ENCODE measurements at regions not wholly inside any gene's neighbourhood (a gene's known extent, or its start where the extent isn't known, plus 50 kb on each side); places are given as distances from the start of the nearest gene placed in this dataset.

GRCh38 chr1:73065339-73066041 is 783.2 kb upstream of the NEGR1 start:
- CTCF ChIA-PET = interaction anchor here (1.1 kb wide), 1 partner anchor 36 kb away, joined by 3 read pairs; no protein-coding TSS in a partner anchor
- TF ChIP-seq POLR2A (IDR thresholded peaks at IDR 0.05; ENCODE audit: low read depth, low read length) (no peak), CTCF (IDR thresholded peaks at IDR 0.05; ENCODE audit: extremely low read depth in 1 of 2, insufficient read depth in 1 of 2, low read depth in 1 of 2, low read length in 2 of 2) (no peak)
- FAIRE-seq = no peak
- Histone ChIP-seq H2AFZ (ENCODE audit: low read depth, low read length) (no peak overlapping the region), H3K9me1 (replicated peaks; ENCODE audit: control insufficient read depth, extremely low read depth, insufficient read depth, low read length) (no peaks in the 10 kb centered on the region), H4K20me1 (replicated peaks; ENCODE audit: control insufficient read depth, extremely low read depth, insufficient read depth, low read length) (no peaks in the 10 kb centered on the region), H3K9ac (replicated peaks; ENCODE audit: extremely low read depth, insufficient read depth, low read length) (no peak overlapping the region), H3K4me1 (ENCODE audit: control insufficient read depth, extremely low read depth, insufficient read depth, low read length) (no peaks in the 10 kb centered on the region), H3K4me3 (replicated peaks in 1 of 3; ENCODE audit: insufficient read depth in 1 of 3, low read depth in 1 of 3, low read length in 3 of 3) (no peak overlapping the region), H3K79me2 (ENCODE audit: control insufficient read depth, insufficient read depth, low read length) (no peaks in the 10 kb centered on the region), H3K27me3 (ENCODE audit: control insufficient read depth in 2 of 2, insufficient read depth in 2 of 2, low read length in 2 of 2) (no peaks in the 10 kb centered on the region), H3K36me3 (ENCODE audit: control insufficient read depth in 2 of 2, extremely low read depth in 1 of 2, insufficient read depth in 2 of 2, low read length in 2 of 2) (no peaks in the 10 kb centered on the region), H3K9me3 (replicated peaks; ENCODE audit: control insufficient read depth, insufficient read depth, low read length) (no peaks in the 10 kb centered on the region), H3K27ac (ENCODE audit: insufficient read depth, low read depth, low read length) (no peak overlapping the region), H3K4me2 (ENCODE audit: insufficient read depth, low read length) (no peak overlapping the region)
- dilution Hi-C loops (cut with MboI; ENCODE audit: extremely low pct_ligation_motif_present, low sequenced_read_pairs) = no loop called here
- intact Hi-C loops (cut with micrococcal nuclease) = no loop called here
- POLR2A ChIA-PET = no interaction called here
- no peak for DNase-seq (ENCODE audit: low read depth, low spot score)
- BruUV-seq (replicated peaks) = no TSS peak

- DNase-seq (ENCODE audit: low read depth, low spot score) = no peak
- FAIRE-seq = no peak
- BruUV-seq (replicated peaks) = no TSS peak
- ChIA-PET CTCF (no interaction called here), POLR2A (no interaction called here)
- no peaks in the 10 kb centered on the region for H3K36me3 ChIP-seq (ENCODE audit: control insufficient read depth in 2 of 2, extremely low read depth in 1 of 2, insufficient read depth in 2 of 2, low read length in 2 of 2)
- no peak overlapping the region for H3K9ac ChIP-seq (replicated peaks; ENCODE audit: extremely low read depth, insufficient read depth, low read length)
- no peak overlapping the region for H3K27ac ChIP-seq (ENCODE audit: insufficient read depth, low read depth, low read length)
- no peak overlapping the region for H3K4me2 ChIP-seq (ENCODE audit: insufficient read depth, low read length)
- dilution Hi-C loops (cut with MboI; ENCODE audit: extremely low pct_ligation_motif_present, low sequenced_read_pairs) (no loop called here), intact Hi-C loops (cut with micrococcal nuclease) (no loop called here)
- no peaks in the 10 kb centered on the region for H3K27me3 ChIP-seq (ENCODE audit: control insufficient read depth in 2 of 2, insufficient read depth in 2 of 2, low read length in 2 of 2)
- H2AFZ ChIP-seq (ENCODE audit: low read depth, low read length) = no peak overlapping the region
- H4K20me1 ChIP-seq (replicated peaks; ENCODE audit: control insufficient read depth, extremely low read depth, insufficient read depth, low read length) = no peaks in the 10 kb centered on the region
- H3K4me1 ChIP-seq (ENCODE audit: control insufficient read depth, extremely low read depth, insufficient read depth, low read length) = no peaks in the 10 kb centered on the region
- no peak overlapping the region for H3K4me3 ChIP-seq (replicated peaks in 1 of 3; ENCODE audit: insufficient read depth in 1 of 3, low read depth in 1 of 3, low read length in 3 of 3)
- TF ChIP-seq MYC (IDR thresholded peaks at IDR 0.05; ENCODE audit: low read depth, low read length) (no peak), CTCF (IDR thresholded peaks at IDR 0.05; ENCODE audit: extremely low read depth in 1 of 2, insufficient read depth in 1 of 2, low read depth in 1 of 2, low read length in 2 of 2) (no peak), POLR2AphosphoS5 (IDR thresholded peaks at IDR 0.05; ENCODE audit: insufficient read depth, low read depth, low read length) (no peak)
- no peaks in the 10 kb centered on the region for H3K79me2 ChIP-seq (ENCODE audit: control insufficient read depth, insufficient read depth, low read length)
- no peaks in the 10 kb centered on the region for H3K9me3 ChIP-seq (replicated peaks; ENCODE audit: control insufficient read depth, insufficient read depth, low read length)
- no peaks in the 10 kb centered on the region for H3K9me1 ChIP-seq (replicated peaks; ENCODE audit: control insufficient read depth, extremely low read depth, insufficient read depth, low read length)
Observed at GRCh38 chr1:73056826-73057225, 774.5 kb upstream of the NEGR1 start.

All from endothelial cell of umbilical vein (primary cell).